ENCODE measurements at regions not wholly inside any gene's neighbourhood (a gene's known extent, or its start where the extent isn't known, plus 50 kb on each side); places are given as distances from the start of the nearest gene placed in this dataset.

GRCh38 chr9:87336407-87336806 is 161.3 kb upstream of the DAPK1 start:
- TF ChIP-seq CTCF (IDR thresholded peaks at IDR 0.05) (no peak), POLR2AphosphoS5 (IDR thresholded peaks at IDR 0.05; ENCODE audit: insufficient read depth in 1 of 2, low read depth in 1 of 2) (no peak), POLR2A (IDR thresholded peaks at IDR 0.05) (no peak)

Data from vagina (tissue), 2 donors.